Natural killer cell treated with Interleukin-12 subunit alpha and Interleukin-12 subunit beta and Interleukin-15 and Interleukin-18, amount 100 ng/mL, for 72 hours (primary cell): ENCODE measurements at regions not wholly inside any gene's neighbourhood (a gene's known extent, or its start where the extent isn't known, plus 50 kb on each side); places are given as distances from the start of the nearest gene placed in this dataset.

Experiments used
- ATAC-seq, 2 donors: fragments of 150-1000 bp; cut with Tn5 transposase in 1 of 2; sonication (Bioruptor Pico), chemical (Tn5 transposase) in 1 of 2; 2 replicates each; pipeline ENCODE4 v1.10.0; 2021
- DNase-seq: peaks from one replicate; pipeline ENCODE4 v3.0.0; 2022; ENCODE audit warnings: low spot score
- H3K27ac Mint-ChIP-seq, 2 donors: 1 replicate in 1 of 2; 2 replicates in 1 of 2; pipeline ENCODE4 v1.8.0; 2022; ENCODE audit warnings: mixed read lengths in 2 of 2, mild to moderate bottlenecking in 1 of 2, moderate library complexity in 1 of 2
- H3K27me3 Mint-ChIP-seq, 2 donors: 1 replicate in 1 of 2; 2 replicates in 1 of 2; pipeline ENCODE4 v1.8.0; 2022; ENCODE audit warnings: mixed read lengths in 2 of 2
- H3K36me3 Mint-ChIP-seq: one replicate; pipeline ENCODE4 v1.8.0; 2022; ENCODE audit warnings: mixed read lengths
- H3K4me1 Mint-ChIP-seq, 2 donors: 1 replicate in 1 of 2; 2 replicates in 1 of 2; pipeline ENCODE4 v1.8.0; 2022; ENCODE audit warnings: low read depth in 2 of 2, mixed read lengths in 2 of 2, mild to moderate bottlenecking in 1 of 2
- H3K4me3 Mint-ChIP-seq: one replicate; pipeline ENCODE4 v1.8.0; 2022; ENCODE audit warnings: mixed read lengths
- H3K9me3 Mint-ChIP-seq: 2 replicates; pipeline ENCODE4 v1.8.0; 2022; ENCODE audit warnings: mixed read lengths

- Mint-ChIP-seq H3K27ac (no peak overlapping the region), H3K9me3 (no peaks in the 10 kb centered on the region), H3K4me1 (peaks cover 3 to 5% of the 10 kb centered on the region in 2 donors), H3K27me3 (no peaks in the 10 kb centered on the region), H3K4me3 (no peak overlapping the region), H3K36me3 (no peaks in the 10 kb centered on the region)
- DNase-seq (peak; percentile 67), ATAC-seq (peak; percentile 77 to 81)
These were observed 177.3 kb downstream of the HAUS1 start for GRCh38 chr18:46281185-46282176.

DNA sequence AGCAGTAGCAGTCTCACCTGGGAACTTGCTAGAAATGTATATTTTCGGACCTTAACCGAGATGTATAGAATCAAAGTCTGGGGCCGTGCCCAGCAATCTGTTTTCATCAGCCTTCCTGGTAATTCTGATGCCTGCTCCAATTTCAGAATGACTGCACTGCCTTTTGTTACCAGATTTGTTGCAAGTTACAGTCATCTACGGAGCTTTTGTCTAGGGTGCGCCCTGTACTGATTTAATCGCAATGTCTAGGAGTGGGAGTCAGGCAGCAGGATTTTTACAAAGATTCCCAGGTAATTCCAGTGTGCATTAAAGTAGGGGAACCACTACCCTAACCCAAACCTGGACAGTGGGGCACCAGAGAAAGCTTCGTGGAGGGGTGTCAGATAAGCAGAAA, 178.0 kb downstream of the HAUS1 start:
- no peak for DNase-seq
- no peak overlapping the region for H3K27ac Mint-ChIP-seq

DNA sequence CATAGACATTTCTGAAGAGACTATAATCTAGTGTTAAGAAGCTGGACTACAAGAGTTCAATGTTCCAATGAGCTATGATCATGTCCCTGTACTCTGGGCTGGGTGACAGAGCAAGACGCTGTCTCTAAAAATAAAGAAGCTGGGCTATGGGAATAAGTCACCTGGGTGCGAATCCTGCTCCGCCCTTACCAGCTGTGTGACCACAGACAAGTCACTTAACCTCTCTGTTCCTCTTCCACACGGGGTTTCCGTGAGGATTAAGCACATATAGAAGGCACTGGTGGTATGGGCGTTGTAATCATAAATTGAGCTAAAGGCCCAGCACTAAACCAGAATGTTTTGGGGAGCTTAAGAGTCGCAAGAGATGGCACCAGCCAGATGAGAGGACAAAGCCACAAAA, 178.5 kb downstream of the HAUS1 start:
- no peaks in the 10 kb centered on the region for H3K36me3 Mint-ChIP-seq
- no peaks in the 10 kb centered on the region for H3K9me3 Mint-ChIP-seq
- no peaks in the 10 kb centered on the region for H3K27me3 Mint-ChIP-seq
- peaks cover 2% of the 10 kb centered on the region in 2 donors for H3K4me1 Mint-ChIP-seq
- DNase-seq (no peak), ATAC-seq (no peak)
- no peak overlapping the region for H3K27ac Mint-ChIP-seq
- no peak overlapping the region for H3K4me3 Mint-ChIP-seq

More for the DNA sequence above, 178.0 kb downstream of the HAUS1 start:
- Mint-ChIP-seq H3K4me1 (peaks cover 3 to 5% of the 10 kb centered on the region in 2 donors), H3K9me3 (no peaks in the 10 kb centered on the region), H3K27me3 (no peaks in the 10 kb centered on the region), H3K36me3 (no peaks in the 10 kb centered on the region), H3K4me3 (no peak overlapping the region)
- no peak for ATAC-seq

GRCh38 chr18:46283268-46283667, 179.1 kb downstream of the HAUS1 start:
- no peak for ATAC-seq
- peaks cover 0 to 1% of the 10 kb centered on the region in 2 donors for H3K4me1 Mint-ChIP-seq
- no peaks in the 10 kb centered on the region for H3K9me3 Mint-ChIP-seq
- no peak for DNase-seq
- no peaks in the 10 kb centered on the region for H3K27me3 Mint-ChIP-seq
- H3K4me3 Mint-ChIP-seq: no peak overlapping the region
- H3K36me3 Mint-ChIP-seq: no peaks in the 10 kb centered on the region
- no peak overlapping the region for H3K27ac Mint-ChIP-seq

GRCh38 chr18:46283895-46284295, 179.7 kb downstream of the HAUS1 start:
- peaks cover 0 to 4% of the 10 kb centered on the region in 2 donors for H3K4me1 Mint-ChIP-seq
- no peaks in the 10 kb centered on the region for H3K36me3 Mint-ChIP-seq
- no peaks in the 10 kb centered on the region for H3K27me3 Mint-ChIP-seq
- H3K27ac Mint-ChIP-seq: no peak overlapping the region
- no peaks in the 10 kb centered on the region for H3K9me3 Mint-ChIP-seq
- ATAC-seq (no peak), DNase-seq (no peak)
- H3K4me3 Mint-ChIP-seq: no peak overlapping the region

DNA sequence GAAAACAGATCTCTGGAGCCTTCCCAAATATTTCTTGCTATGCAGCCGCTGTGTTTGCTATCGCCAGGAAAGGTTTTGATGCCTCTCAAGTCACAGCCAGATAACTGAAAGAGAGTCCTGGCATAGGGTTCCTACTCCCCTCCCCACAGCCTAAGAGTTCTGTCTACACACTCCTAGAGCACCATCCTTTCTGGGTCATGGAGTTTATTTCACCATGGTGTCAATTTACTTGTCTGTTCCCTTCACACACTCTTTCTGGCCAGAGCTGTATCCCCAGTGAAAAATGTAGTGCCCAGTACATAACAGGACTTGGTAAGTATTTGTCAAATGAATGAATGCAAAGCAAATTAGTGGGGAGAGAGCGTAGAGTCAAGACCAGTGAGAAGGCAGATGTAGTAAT, 185.3 kb downstream of the HAUS1 start:
- DNase-seq: no peak
- Mint-ChIP-seq H3K4me3 (no peak overlapping the region), H3K27me3 (no peaks in the 10 kb centered on the region), H3K4me1 (peaks cover 0 to 4% of the 10 kb centered on the region in 2 donors), H3K36me3 (no peaks in the 10 kb centered on the region), H3K9me3 (no peaks in the 10 kb centered on the region), H3K27ac (no peak overlapping the region)
- no peak for ATAC-seq

DNA sequence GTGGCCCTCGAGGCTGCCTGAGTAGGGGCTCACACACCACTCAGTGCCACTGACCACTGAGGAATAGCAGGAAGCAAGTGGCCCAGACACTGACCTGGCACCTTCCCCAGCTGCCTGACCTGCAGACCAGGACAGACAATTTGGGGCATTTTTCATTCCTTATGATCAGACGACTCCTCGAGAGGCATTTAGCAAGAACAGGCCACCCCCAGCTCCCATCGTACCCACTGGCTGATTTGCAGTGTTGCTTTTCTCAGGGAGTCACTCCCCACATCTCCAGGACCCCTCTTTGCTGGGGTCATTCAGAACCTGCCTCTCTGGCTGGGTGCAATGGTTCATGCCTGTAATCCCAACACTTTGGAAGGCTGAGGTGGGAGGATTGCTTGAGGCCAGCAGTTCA, 185.7 kb downstream of the HAUS1 start:
- Mint-ChIP-seq H3K4me1 (peaks cover 0 to 4% of the 10 kb centered on the region in 2 donors), H3K36me3 (no peaks in the 10 kb centered on the region), H3K4me3 (no peak overlapping the region), H3K27ac (no peak overlapping the region), H3K9me3 (no peaks in the 10 kb centered on the region), H3K27me3 (no peaks in the 10 kb centered on the region)
- DNase-seq: no peak
- ATAC-seq: no peak

- Mint-ChIP-seq H3K4me1 (peaks cover 0 to 4% of the 10 kb centered on the region in 2 donors), H3K4me3 (no peak overlapping the region), H3K9me3 (no peaks in the 10 kb centered on the region), H3K27ac (peak overlapping the region in 1 of 2 donors; percentile 42), H3K27me3 (no peaks in the 10 kb centered on the region), H3K36me3 (no peaks in the 10 kb centered on the region)
- ATAC-seq (no peak), DNase-seq (no peak)
These were observed 186.3 kb downstream of the HAUS1 start for GRCh38 chr18:46290440-46291020.

DNA sequence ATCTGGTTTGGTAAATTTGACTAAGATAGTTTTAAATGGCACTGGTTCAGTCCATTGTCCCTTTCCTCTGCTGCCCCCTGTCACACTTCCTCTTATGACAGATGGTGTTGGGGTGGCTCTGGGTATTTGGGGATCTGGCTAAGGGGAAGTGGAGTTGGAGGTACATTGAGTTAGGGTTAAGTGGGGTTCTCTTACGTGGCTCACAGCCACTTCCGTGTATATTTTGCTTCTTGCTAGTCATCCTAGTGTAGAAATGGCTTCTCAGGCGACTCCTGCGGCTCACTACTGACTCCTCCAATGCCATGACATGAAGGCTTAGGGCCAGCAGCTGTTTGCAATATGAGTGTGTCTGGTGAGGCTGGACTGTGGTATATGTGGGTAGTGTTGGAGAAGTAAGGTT, 187.0 kb downstream of the HAUS1 start:
- ATAC-seq (no peak), DNase-seq (no peak)
- Mint-ChIP-seq H3K27ac (peak overlapping the region in 1 of 2 donors; percentile 42), H3K9me3 (no peaks in the 10 kb centered on the region), H3K36me3 (no peaks in the 10 kb centered on the region), H3K27me3 (no peaks in the 10 kb centered on the region), H3K4me3 (no peak overlapping the region), H3K4me1 (peaks cover 0 to 4% of the 10 kb centered on the region in 2 donors)

GRCh38 chr18:46293742-46294181, 189.6 kb downstream of the HAUS1 start:
- Mint-ChIP-seq H3K4me1 (peaks cover 9 to 17% of the 10 kb centered on the region in 2 donors), H3K4me3 (no peak overlapping the region), H3K27me3 (no peaks in the 10 kb centered on the region), H3K36me3 (no peaks in the 10 kb centered on the region), H3K27ac (no peak overlapping the region), H3K9me3 (no peaks in the 10 kb centered on the region)
- ATAC-seq: no peak
- no peak for DNase-seq

DNA sequence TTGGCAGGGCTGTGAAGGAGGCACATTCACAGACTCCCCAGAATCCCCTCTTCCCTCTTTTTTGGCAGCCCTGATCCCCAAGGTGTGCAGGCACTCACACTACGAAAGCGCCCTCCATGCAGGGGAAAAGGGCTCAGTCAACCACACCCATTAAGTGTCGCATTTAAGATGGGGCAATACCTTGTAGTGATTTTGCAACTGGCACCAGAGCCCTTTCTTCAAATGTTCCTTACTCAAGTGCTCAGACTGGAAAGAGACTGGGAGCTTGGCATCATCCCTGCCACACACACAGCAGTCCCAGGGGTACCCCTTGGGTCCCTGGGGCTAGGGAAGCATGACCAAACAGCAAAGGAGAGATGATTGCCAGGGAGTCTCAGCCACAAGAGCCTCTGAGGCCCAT, 190.1 kb downstream of the HAUS1 start:
- ATAC-seq (no peak), DNase-seq (no peak)
- no peak overlapping the region for H3K4me3 Mint-ChIP-seq
- no peak overlapping the region for H3K27ac Mint-ChIP-seq
- no peaks in the 10 kb centered on the region for H3K27me3 Mint-ChIP-seq
- H3K9me3 Mint-ChIP-seq: no peaks in the 10 kb centered on the region
- peaks cover 9 to 17% of the 10 kb centered on the region in 2 donors for H3K4me1 Mint-ChIP-seq
- H3K36me3 Mint-ChIP-seq: no peaks in the 10 kb centered on the region

- ATAC-seq (no peak), DNase-seq (no peak)
- Mint-ChIP-seq H3K27ac (no peak overlapping the region), H3K4me1 (peaks cover 9 to 17% of the 10 kb centered on the region in 2 donors), H3K9me3 (no peaks in the 10 kb centered on the region), H3K4me3 (no peak overlapping the region), H3K27me3 (no peaks in the 10 kb centered on the region), H3K36me3 (no peaks in the 10 kb centered on the region)
These were observed 190.6 kb downstream of the HAUS1 start for GRCh38 chr18:46294751-46295150.

- DNase-seq (no peak), ATAC-seq (no peak)
- no peak overlapping the region for H3K4me3 Mint-ChIP-seq
- no peaks in the 10 kb centered on the region for H3K36me3 Mint-ChIP-seq
- H3K27me3 Mint-ChIP-seq: no peaks in the 10 kb centered on the region
- H3K27ac Mint-ChIP-seq: peak overlapping the region in 1 of 2 donors; percentile 2
- H3K4me1 Mint-ChIP-seq: peaks cover 9 to 17% of the 10 kb centered on the region in 2 donors
- no peaks in the 10 kb centered on the region for H3K9me3 Mint-ChIP-seq
These were observed 191.2 kb downstream of the HAUS1 start for GRCh38 chr18:46295416-46295815.

DNA sequence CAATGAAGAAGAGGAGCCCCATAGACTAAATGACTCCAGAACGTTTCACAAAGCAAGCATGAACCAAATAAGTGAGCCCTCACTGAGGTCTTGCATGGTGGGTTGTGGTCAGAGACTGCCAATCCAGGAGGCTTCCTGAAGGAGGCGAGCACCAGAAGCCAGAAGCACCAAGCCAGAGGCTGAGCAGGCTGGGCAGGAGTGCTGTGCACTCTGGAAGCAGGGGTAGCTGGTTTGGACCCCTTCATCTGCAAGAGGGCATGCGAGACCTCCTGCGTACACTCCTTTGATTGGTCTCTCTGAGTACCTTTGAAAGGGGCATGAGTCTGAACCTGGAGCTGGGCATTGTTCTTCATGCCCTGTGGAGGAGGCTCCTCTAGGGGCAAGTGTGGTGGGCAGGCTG, 192.5 kb downstream of the HAUS1 start:
- no peaks in the 10 kb centered on the region for H3K9me3 Mint-ChIP-seq
- no peak overlapping the region for H3K4me3 Mint-ChIP-seq
- peak in 1 of 2 donors; percentile 17 for ATAC-seq
- H3K4me1 Mint-ChIP-seq: peaks cover 9 to 17% of the 10 kb centered on the region in 2 donors
- no peak overlapping the region for H3K27ac Mint-ChIP-seq
- no peak for DNase-seq
- no peaks in the 10 kb centered on the region for H3K36me3 Mint-ChIP-seq
- no peaks in the 10 kb centered on the region for H3K27me3 Mint-ChIP-seq
